ENCODE measurements at regions not wholly inside any gene's neighbourhood (a gene's known extent, or its start where the extent isn't known, plus 50 kb on each side); places are given as distances from the start of the nearest gene placed in this dataset.

DNA sequence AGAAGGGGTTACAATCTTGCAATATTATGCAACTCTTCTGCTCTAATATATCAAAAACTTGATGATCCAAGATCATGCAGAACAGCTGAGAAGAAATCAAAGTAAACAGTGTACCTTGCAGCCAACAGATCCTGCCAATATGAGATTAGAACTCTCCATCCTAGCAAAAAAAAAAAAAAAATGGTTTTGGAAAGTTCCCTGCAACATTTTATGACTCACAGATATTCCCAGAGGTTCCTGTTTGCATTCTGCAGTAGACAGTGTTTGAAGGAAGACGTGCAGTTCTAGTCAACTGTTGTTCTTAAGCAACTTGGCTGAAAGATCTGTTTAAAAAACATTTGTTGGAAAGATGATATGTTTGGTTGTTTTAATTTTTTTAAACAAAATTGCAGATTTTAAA lies 103.6 kb upstream of the WDR75 start:
- Histone ChIP-seq H3K4me2 (no peak overlapping the region), H3F3A (replicated peaks; ENCODE audit: low read depth) (no peaks in the 10 kb centered on the region), H4K20me1 (replicated peaks; ENCODE audit: insufficient read depth) (no peaks in the 10 kb centered on the region), H2AFZ (no peak overlapping the region), H3K27ac (ENCODE audit: low read depth) (no peak overlapping the region), H3K79me2 (replicated peaks; ENCODE audit: insufficient read depth) (no peaks in the 10 kb centered on the region), H3K4me3 (no peak overlapping the region), H3K36me3 (ENCODE audit: insufficient read depth) (0 out of 2 replicates have a peak, but pooled peaks cover 2% of the 10 kb centered on the region), H3K27me3 (ENCODE audit: insufficient read depth) (no peaks in the 10 kb centered on the region), H3K9me2 (ENCODE audit: insufficient read depth) (no peaks in the 10 kb centered on the region), H3K4me1 (ENCODE audit: insufficient read depth) (no peaks in the 10 kb centered on the region)
- no peak overlapping the region for H3K27ac Mint-ChIP-seq
- ATAC-seq, result no peak
- H3K27me3 Mint-ChIP-seq (ENCODE audit: insufficient read depth, low read depth, poor library complexity), result no peaks in the 10 kb centered on the region
- H3K36me3 Mint-ChIP-seq (ENCODE audit: low read depth), result peaks cover 4% of the 10 kb centered on the region; the same call in 2 of the 3 replicates
- TF ChIP-seq, protein P1, sequence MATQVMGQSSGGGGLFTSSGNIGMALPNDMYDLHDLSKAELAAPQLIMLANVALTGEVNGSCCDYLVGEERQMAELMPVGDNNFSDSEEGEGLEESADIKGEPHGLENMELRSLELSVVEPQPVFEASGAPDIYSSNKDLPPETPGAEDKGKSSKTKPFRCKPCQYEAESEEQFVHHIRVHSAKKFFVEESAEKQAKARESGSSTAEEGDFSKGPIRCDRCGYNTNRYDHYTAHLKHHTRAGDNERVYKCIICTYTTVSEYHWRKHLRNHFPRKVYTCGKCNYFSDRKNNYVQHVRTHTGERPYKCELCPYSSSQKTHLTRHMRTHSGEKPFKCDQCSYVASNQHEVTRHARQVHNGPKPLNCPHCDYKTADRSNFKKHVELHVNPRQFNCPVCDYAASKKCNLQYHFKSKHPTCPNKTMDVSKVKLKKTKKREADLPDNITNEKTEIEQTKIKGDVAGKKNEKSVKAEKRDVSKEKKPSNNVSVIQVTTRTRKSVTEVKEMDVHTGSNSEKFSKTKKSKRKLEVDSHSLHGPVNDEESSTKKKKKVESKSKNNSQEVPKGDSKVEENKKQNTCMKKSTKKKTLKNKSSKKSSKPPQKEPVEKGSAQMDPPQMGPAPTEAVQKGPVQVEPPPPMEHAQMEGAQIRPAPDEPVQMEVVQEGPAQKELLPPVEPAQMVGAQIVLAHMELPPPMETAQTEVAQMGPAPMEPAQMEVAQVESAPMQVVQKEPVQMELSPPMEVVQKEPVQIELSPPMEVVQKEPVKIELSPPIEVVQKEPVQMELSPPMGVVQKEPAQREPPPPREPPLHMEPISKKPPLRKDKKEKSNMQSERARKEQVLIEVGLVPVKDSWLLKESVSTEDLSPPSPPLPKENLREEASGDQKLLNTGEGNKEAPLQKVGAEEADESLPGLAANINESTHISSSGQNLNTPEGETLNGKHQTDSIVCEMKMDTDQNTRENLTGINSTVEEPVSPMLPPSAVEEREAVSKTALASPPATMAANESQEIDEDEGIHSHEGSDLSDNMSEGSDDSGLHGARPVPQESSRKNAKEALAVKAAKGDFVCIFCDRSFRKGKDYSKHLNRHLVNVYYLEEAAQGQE (IDR thresholded peaks at IDR 0.05; ENCODE audit: unreplicated experiment), result no peak
- TF ChIP-seq EZH2phosphoT487 (IDR thresholded peaks at IDR 0.05; ENCODE audit: unreplicated experiment) (no peak), JUNB (IDR thresholded peaks at IDR 0.05; ENCODE audit: unreplicated experiment) (no peak), EZH2 (IDR thresholded peaks at IDR 0.05; ENCODE audit: low read depth, unreplicated experiment) (no peak)
- DNase-seq (ENCODE audit: low spot score), result no peak
- peaks cover 19% of the 10 kb centered on the region; the same call in 2 of the 3 replicates for H3K9me3 Mint-ChIP-seq
- no peak overlapping the region for H3K4me3 Mint-ChIP-seq
- H3K4me1 Mint-ChIP-seq, result no peaks in the 10 kb centered on the region

DNA sequence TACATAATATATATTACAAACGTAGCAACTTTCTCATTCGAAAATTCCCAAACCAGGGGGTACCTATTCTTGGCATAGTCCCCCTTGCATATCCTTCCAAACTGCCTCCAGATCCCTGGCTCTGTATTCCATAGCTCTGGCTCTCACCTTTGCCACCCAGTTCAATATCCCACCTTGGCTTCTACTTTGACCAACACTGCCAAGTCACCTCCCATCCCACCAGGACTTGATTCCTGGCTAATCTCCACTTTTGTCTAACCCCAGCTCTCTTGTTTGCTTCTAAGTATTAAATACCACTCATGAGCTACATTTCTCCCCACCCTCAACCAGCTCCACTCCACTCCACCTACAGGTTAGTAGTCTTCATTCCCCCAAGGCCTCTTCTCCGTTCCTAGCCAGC lies 103.2 kb upstream of the WDR75 start:
- H2AFZ ChIP-seq, result no peak overlapping the region; the same call in 1 of the 2 replicates
- Mint-ChIP-seq H3K9me3 (peaks cover 23% of the 10 kb centered on the region; the same call in 2 of the 3 replicates), H3K4me1 (no peaks in the 10 kb centered on the region), H3K27me3 (ENCODE audit: insufficient read depth, low read depth, poor library complexity) (no peaks in the 10 kb centered on the region), H3K4me3 (no peak overlapping the region), H3K27ac (no peak overlapping the region), H3K36me3 (ENCODE audit: low read depth) (peaks cover 7% of the 10 kb centered on the region; the same call in 2 of the 3 replicates)
- H4K20me1 ChIP-seq (replicated peaks; ENCODE audit: insufficient read depth), result no peaks in the 10 kb centered on the region
- no peaks in the 10 kb centered on the region for H3F3A ChIP-seq (replicated peaks; ENCODE audit: low read depth)
- H3K9me2 ChIP-seq (ENCODE audit: insufficient read depth), result no peaks in the 10 kb centered on the region
- H3K27ac ChIP-seq (ENCODE audit: low read depth), result no peak overlapping the region
- no peaks in the 10 kb centered on the region for H3K27me3 ChIP-seq (ENCODE audit: insufficient read depth)
- DNase-seq (ENCODE audit: low spot score) (no peak), ATAC-seq (no peak)
- H3K4me1 ChIP-seq (ENCODE audit: insufficient read depth), result no peaks in the 10 kb centered on the region
- no peak overlapping the region for H3K4me3 ChIP-seq
- TF ChIP-seq, protein P1 (IDR thresholded peaks at IDR 0.05; ENCODE audit: unreplicated experiment), result no peak
- TF ChIP-seq, protein P2, sequence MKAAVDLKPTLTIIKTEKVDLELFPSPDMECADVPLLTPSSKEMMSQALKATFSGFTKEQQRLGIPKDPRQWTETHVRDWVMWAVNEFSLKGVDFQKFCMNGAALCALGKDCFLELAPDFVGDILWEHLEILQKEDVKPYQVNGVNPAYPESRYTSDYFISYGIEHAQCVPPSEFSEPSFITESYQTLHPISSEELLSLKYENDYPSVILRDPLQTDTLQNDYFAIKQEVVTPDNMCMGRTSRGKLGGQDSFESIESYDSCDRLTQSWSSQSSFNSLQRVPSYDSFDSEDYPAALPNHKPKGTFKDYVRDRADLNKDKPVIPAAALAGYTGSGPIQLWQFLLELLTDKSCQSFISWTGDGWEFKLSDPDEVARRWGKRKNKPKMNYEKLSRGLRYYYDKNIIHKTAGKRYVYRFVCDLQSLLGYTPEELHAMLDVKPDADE (IDR thresholded peaks at IDR 0.05), result no peak
- TF ChIP-seq NANOG (IDR thresholded peaks at IDR 0.05; ENCODE audit: borderline replicate concordance), result no peak
- TF ChIP-seq CREB1 (CRISPR knock-in tag; IDR thresholded peaks at IDR 0.05; ENCODE audit: low read depth), result no peak
- no peak for TF ChIP-seq ZNF331 (CRISPR knock-in tag; IDR thresholded peaks at IDR 0.05; ENCODE audit: low read depth)
- TF ChIP-seq, protein P3, sequence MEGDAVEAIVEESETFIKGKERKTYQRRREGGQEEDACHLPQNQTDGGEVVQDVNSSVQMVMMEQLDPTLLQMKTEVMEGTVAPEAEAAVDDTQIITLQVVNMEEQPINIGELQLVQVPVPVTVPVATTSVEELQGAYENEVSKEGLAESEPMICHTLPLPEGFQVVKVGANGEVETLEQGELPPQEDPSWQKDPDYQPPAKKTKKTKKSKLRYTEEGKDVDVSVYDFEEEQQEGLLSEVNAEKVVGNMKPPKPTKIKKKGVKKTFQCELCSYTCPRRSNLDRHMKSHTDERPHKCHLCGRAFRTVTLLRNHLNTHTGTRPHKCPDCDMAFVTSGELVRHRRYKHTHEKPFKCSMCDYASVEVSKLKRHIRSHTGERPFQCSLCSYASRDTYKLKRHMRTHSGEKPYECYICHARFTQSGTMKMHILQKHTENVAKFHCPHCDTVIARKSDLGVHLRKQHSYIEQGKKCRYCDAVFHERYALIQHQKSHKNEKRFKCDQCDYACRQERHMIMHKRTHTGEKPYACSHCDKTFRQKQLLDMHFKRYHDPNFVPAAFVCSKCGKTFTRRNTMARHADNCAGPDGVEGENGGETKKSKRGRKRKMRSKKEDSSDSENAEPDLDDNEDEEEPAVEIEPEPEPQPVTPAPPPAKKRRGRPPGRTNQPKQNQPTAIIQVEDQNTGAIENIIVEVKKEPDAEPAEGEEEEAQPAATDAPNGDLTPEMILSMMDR (conservative IDR thresholded peaks at IDR 0.05; ENCODE audit: low read depth in 2 of 2), result no peak
- TF ChIP-seq EZH2phosphoT487 (IDR thresholded peaks at IDR 0.05; ENCODE audit: unreplicated experiment), result no peak
- no peak for TF ChIP-seq STAT1 (IDR thresholded peaks at IDR 0.05; ENCODE audit: unreplicated experiment)
- TF ChIP-seq JUNB (IDR thresholded peaks at IDR 0.05; ENCODE audit: unreplicated experiment), result no peak
- no peak for TF ChIP-seq EZH2 (IDR thresholded peaks at IDR 0.05; ENCODE audit: low read depth, unreplicated experiment)
- TF ChIP-seq ZNF114 (CRISPR knock-in tag; IDR thresholded peaks at IDR 0.05), result no peak
- H3K79me2 ChIP-seq (replicated peaks; ENCODE audit: insufficient read depth), result no peaks in the 10 kb centered on the region
- 0 out of 2 replicates have a peak, but pooled peaks cover 4% of the 10 kb centered on the region for H3K36me3 ChIP-seq (ENCODE audit: insufficient read depth)
- no peak overlapping the region for H3K4me2 ChIP-seq

Data from GM23338 (cell line).